ENCODE measurements at regions not wholly inside any gene's neighbourhood (a gene's known extent, or its start where the extent isn't known, plus 50 kb on each side); places are given as distances from the start of the nearest gene placed in this dataset.
A peak's percentile ranks its signal among the peaks of the same experiment; 100 is the strongest.

GRCh38 chr5:98474782-98475181 lies 298.7 kb upstream of the RGMB start:
- no peak overlapping the region for H2BK12ac ChIP-seq (ENCODE audit: low read depth, low read length)
- H4K20me1 ChIP-seq (replicated peaks in 1 of 2; ENCODE audit: control insufficient read depth in 1 of 2, insufficient read depth in 2 of 2, low read length in 2 of 2), result no peaks in the 10 kb centered on the region
- ChIA-PET POLR2A (ENCODE audit: partially characterized antibody) (no interaction called here), CTCF (ENCODE audit: partially characterized antibody) (interaction anchor here (0.6 kb wide), 1 partner anchor 11 kb away, joined by 5 read pairs; no protein-coding TSS in a partner anchor)
- WGBS, 2 experiments (ENCODE audit: extremely low coverage in 1 of 2, insufficient coverage in 1 of 2, insufficient read length in 1 of 2, insufficient replicate concordance in 2 of 2, low coverage in 1 of 2, low lambda C conversion rate in 2 of 2, missing lambda C conversion rate in 1 of 2), result 86% methylated on average over 3 of the region's 3 CpGs; no CpG with 5 or more reads in 1 of the 2 experiments
- no peaks in the 10 kb centered on the region for H3K9me3 ChIP-seq (ENCODE audit: insufficient read depth in 2 of 2, low read depth in 1 of 2, low read length in 1 of 2)
- H3K9ac ChIP-seq (replicated peaks in 1 of 4; ENCODE audit: extremely low read depth in 1 of 4, low read depth in 3 of 4, low read length in 3 of 4), result no peak overlapping the region
- H3K4me1 ChIP-seq (replicated peaks in 1 of 4; ENCODE audit: control insufficient read depth in 3 of 4, insufficient read depth in 4 of 4, low read length in 3 of 4), result no peaks in the 10 kb centered on the region
- no peak overlapping the region for H2BK20ac ChIP-seq (ENCODE audit: low read length)
- no peak for FAIRE-seq
- TF ChIP-seq SAP30 (IDR thresholded peaks at IDR 0.05; ENCODE audit: insufficient read depth, insufficient replicate concordance, low read length) (no peak), CEBPB (IDR thresholded peaks at IDR 0.05; ENCODE audit: low read depth, low read length) (peak; percentile 57)
- no peak for DNase-seq (ENCODE audit: low read depth in 1 of 2, low spot score in 2 of 2)
- no peak overlapping the region for H4K91ac ChIP-seq (replicated peaks; ENCODE audit: insufficient read length, low read length)
- no peaks in the 10 kb centered on the region for H3K23me2 ChIP-seq (ENCODE audit: low read depth, low read length)
- H2BK5ac ChIP-seq (ENCODE audit: low read depth, low read length), result no peak overlapping the region
- no peak overlapping the region for H3K18ac ChIP-seq (ENCODE audit: extremely low read depth, low read length)
- H3K79me2 ChIP-seq (ENCODE audit: control insufficient read depth in 1 of 2, insufficient read depth in 2 of 2, low read length in 2 of 2), result no peaks in the 10 kb centered on the region
- H3K27me3 ChIP-seq (replicated peaks in 1 of 4; ENCODE audit: control insufficient read depth in 3 of 4, extremely low read depth in 1 of 4, insufficient read depth in 3 of 4, low read length in 3 of 4), result no peaks in the 10 kb centered on the region
- H2BK120ac ChIP-seq (replicated peaks; ENCODE audit: low read depth, low read length), result no peak overlapping the region
- H3K27ac ChIP-seq (ENCODE audit: low read depth, low read length), result no peak overlapping the region
- H2AK5ac ChIP-seq (ENCODE audit: low read depth, low read length), result no peak overlapping the region
- no peak overlapping the region for H4K5ac ChIP-seq (ENCODE audit: insufficient read length, low read depth, low read length)
- no peak overlapping the region for H3K4ac ChIP-seq (replicated peaks; ENCODE audit: insufficient read length, low read depth, low read length)
- no peak overlapping the region for H2BK15ac ChIP-seq (ENCODE audit: low read length)
- H3K36me3 ChIP-seq (ENCODE audit: control insufficient read depth in 2 of 4, insufficient read depth in 4 of 4, low read length in 3 of 4), result no peaks in the 10 kb centered on the region
- no peak overlapping the region for H3K4me2 ChIP-seq (ENCODE audit: insufficient read depth in 1 of 2, low read depth in 2 of 2, low read length in 2 of 2)
- no peak overlapping the region for H3K23ac ChIP-seq (ENCODE audit: insufficient read length)
- H3K14ac ChIP-seq (ENCODE audit: insufficient read length), result no peak overlapping the region
- no peak overlapping the region for H3K56ac ChIP-seq (replicated peaks; ENCODE audit: insufficient read length, low read depth, low read length)
- no peak overlapping the region for H3K4me3 ChIP-seq (ENCODE audit: extremely low read depth in 1 of 4, insufficient read depth in 2 of 4, low read depth in 3 of 4, low read length in 4 of 4)
- H3K79me1 ChIP-seq (ENCODE audit: low read depth, low read length), result no peaks in the 10 kb centered on the region
- no peak overlapping the region for H4K8ac ChIP-seq (ENCODE audit: extremely low read depth, insufficient read depth, low read length)
- H2AFZ ChIP-seq (ENCODE audit: low read length), result no peak overlapping the region

Data from H1 (cell line).